ENCODE measurements at regions not wholly inside any gene's neighbourhood (a gene's known extent, or its start where the extent isn't known, plus 50 kb on each side); places are given as distances from the start of the nearest gene placed in this dataset.

- ChIA-PET POLR2A (no interaction called here), CTCF (no interaction called here)
- WGBS (ENCODE audit: missing lambda C conversion rate), result 46% methylated on average over 3 of the region's 3 CpGs
- Histone ChIP-seq H3K9me3 (no peaks in the 10 kb centered on the region), H3K27ac (no peak overlapping the region), H3K4me1 (no peaks in the 10 kb centered on the region), H3K4me3 (no peak overlapping the region), H3K4me2 (no peak overlapping the region)
- ATAC-seq (no peak), DNase-seq (ENCODE audit: low read depth in 1 of 2, low spot score in 1 of 2) (no peak), FAIRE-seq (no peak)
- no peak for TF ChIP-seq REST (IDR thresholded peaks at IDR 0.05)
Measured at GRCh38 chr3:71994906-71995305, 210.0 kb upstream of the PROK2 start.

- H3K9me3 ChIP-seq, result no peaks in the 10 kb centered on the region
- H3K4me1 ChIP-seq, result peaks cover 3% of the 10 kb centered on the region; the same call in 1 of the 3 replicates
- ChIA-PET POLR2A (no interaction called here), CTCF (no interaction called here)
- DNase-seq (ENCODE audit: low read depth in 1 of 2, low spot score in 1 of 2) (no peak), FAIRE-seq (no peak), ATAC-seq (no peak)
- no peak overlapping the region for H3K27ac ChIP-seq
- TF ChIP-seq HEYL (CRISPR knock-in tag; IDR thresholded peaks at IDR 0.05), result no peak
- no peak for TF ChIP-seq KDM1A (IDR thresholded peaks at IDR 0.05; ENCODE audit: low read depth)
- 37% methylated on average over 8 of the region's 8 CpGs for WGBS (ENCODE audit: missing lambda C conversion rate)
- H3K4me3 ChIP-seq, result no peak overlapping the region
- no peak overlapping the region for H3K4me2 ChIP-seq
Measured at GRCh38 chr3:71994203-71994602, 209.3 kb upstream of the PROK2 start.

DNA sequence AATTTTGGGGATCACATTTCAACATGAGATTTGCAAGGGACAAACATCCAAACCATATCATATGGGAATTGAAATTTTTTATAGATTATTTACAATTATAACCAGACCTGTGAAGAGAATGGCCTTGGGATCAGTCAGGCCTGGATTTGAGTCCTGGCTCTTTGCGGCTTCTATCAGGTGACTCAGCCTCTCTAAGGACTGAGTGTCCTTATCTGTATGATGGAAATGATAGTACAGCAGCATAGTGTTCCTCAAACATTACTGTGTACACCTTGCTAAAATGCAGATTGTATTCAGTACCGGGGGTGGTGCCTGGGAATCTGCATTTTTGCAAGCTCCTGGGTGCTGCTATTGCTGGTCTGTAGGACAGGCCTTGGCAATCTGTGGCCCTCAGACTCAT lies 206.7 kb upstream of the PROK2 start:
- FAIRE-seq, result no peak
- no peak for TF ChIP-seq NPAS2 (CRISPR knock-in tag; IDR thresholded peaks at IDR 0.05; ENCODE audit: borderline replicate concordance)
- no peak for TF ChIP-seq ZC3H11A (IDR thresholded peaks at IDR 0.05)
- TF ChIP-seq, protein P1, sequence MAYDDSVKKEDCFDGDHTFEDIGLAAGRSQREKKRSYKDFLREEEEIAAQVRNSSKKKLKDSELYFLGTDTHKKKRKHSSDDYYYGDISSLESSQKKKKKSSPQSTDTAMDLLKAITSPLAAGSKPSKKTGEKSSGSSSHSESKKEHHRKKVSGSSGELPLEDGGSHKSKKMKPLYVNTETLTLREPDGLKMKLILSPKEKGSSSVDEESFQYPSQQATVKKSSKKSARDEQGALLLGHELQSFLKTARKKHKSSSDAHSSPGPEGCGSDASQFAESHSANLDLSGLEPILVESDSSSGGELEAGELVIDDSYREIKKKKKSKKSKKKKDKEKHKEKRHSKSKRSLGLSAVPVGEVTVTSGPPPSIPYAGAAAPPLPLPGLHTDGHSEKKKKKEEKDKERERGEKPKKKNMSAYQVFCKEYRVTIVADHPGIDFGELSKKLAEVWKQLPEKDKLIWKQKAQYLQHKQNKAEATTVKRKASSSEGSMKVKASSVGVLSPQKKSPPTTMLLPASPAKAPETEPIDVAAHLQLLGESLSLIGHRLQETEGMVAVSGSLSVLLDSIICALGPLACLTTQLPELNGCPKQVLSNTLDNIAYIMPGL (CRISPR knock-in tag; IDR thresholded peaks at IDR 0.05; ENCODE audit: borderline replicate concordance), result no peak
- no peak for TF ChIP-seq MAZ (IDR thresholded peaks at IDR 0.05; ENCODE audit: borderline replicate concordance, low read depth, low read length)
- TF ChIP-seq CHD2 (IDR thresholded peaks at IDR 0.05; ENCODE audit: low read length, partially characterized antibody), result no peak
- no peak for TF ChIP-seq EP300 (IDR thresholded peaks at IDR 0.05)
- TF ChIP-seq RARB (CRISPR knock-in tag; IDR thresholded peaks at IDR 0.05), result no peak
- no peak for TF ChIP-seq GATA3 (IDR thresholded peaks at IDR 0.05; ENCODE audit: borderline replicate concordance)
- TF ChIP-seq SMC3 (IDR thresholded peaks at IDR 0.05), result no peak
- no peak for TF ChIP-seq TP53 (CRISPR knock-in tag; IDR thresholded peaks at IDR 0.05)
- TF ChIP-seq, protein P2, sequence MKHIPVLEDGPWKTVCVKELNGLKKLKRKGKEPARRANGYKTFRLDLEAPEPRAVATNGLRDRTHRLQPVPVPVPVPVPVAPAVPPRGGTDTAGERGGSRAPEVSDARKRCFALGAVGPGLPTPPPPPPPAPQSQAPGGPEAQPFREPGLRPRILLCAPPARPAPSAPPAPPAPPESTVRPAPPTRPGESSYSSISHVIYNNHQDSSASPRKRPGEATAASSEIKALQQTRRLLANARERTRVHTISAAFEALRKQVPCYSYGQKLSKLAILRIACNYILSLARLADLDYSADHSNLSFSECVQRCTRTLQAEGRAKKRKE (CRISPR knock-in tag; IDR thresholded peaks at IDR 0.05; ENCODE audit: low read depth), result no peak
- no peak for TF ChIP-seq FOSL2 (IDR thresholded peaks at IDR 0.05)
- no peak for TF ChIP-seq FOSL2 (CRISPR knock-in tag; IDR thresholded peaks at IDR 0.05)
- no peak for TF ChIP-seq ZNF302 (CRISPR knock-in tag; IDR thresholded peaks at IDR 0.05)
- TF ChIP-seq, protein P3, sequence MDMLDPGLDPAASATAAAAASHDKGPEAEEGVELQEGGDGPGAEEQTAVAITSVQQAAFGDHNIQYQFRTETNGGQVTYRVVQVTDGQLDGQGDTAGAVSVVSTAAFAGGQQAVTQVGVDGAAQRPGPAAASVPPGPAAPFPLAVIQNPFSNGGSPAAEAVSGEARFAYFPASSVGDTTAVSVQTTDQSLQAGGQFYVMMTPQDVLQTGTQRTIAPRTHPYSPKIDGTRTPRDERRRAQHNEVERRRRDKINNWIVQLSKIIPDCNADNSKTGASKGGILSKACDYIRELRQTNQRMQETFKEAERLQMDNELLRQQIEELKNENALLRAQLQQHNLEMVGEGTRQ (IDR thresholded peaks at IDR 0.05), result no peak
- TF ChIP-seq, protein P4, sequence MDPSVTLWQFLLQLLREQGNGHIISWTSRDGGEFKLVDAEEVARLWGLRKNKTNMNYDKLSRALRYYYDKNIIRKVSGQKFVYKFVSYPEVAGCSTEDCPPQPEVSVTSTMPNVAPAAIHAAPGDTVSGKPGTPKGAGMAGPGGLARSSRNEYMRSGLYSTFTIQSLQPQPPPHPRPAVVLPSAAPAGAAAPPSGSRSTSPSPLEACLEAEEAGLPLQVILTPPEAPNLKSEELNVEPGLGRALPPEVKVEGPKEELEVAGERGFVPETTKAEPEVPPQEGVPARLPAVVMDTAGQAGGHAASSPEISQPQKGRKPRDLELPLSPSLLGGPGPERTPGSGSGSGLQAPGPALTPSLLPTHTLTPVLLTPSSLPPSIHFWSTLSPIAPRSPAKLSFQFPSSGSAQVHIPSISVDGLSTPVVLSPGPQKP (IDR thresholded peaks at IDR 0.05; ENCODE audit: low read depth, low read length), result no peak
- no peak for TF ChIP-seq NR3C1 (IDR thresholded peaks at IDR 0.05)
- TF ChIP-seq HEYL (CRISPR knock-in tag; IDR thresholded peaks at IDR 0.05), result no peak
- TF ChIP-seq MAFK (IDR thresholded peaks at IDR 0.05; ENCODE audit: partially characterized antibody), result no peak
- no peak for TF ChIP-seq POLR2A (IDR thresholded peaks at IDR 0.05; ENCODE audit: low read length)
- POLR2A ChIA-PET, result no interaction called here
- Histone ChIP-seq H3K27ac (no peak overlapping the region), H3K9me3 (no peaks in the 10 kb centered on the region), H3K4me3 (no peak overlapping the region), H3K4me1 (peaks cover 6% of the 10 kb centered on the region; the same call in 1 of the 3 replicates), H3K4me2 (no peak overlapping the region)
- CTCF ChIA-PET, result interaction anchor here (1.1 kb wide), 1 partner anchor 61 kb away, joined by 3 read pairs; no protein-coding TSS in a partner anchor
- no peak for ATAC-seq
- 64% methylated on average over 2 of the region's 2 CpGs for WGBS (ENCODE audit: missing lambda C conversion rate)
- DNase-seq (ENCODE audit: low read depth in 1 of 2, low spot score in 1 of 2), result no peak
